ENCODE measurements at regions not wholly inside any gene's neighbourhood (a gene's known extent, or its start where the extent isn't known, plus 50 kb on each side); places are given as distances from the start of the nearest gene placed in this dataset.

DNA sequence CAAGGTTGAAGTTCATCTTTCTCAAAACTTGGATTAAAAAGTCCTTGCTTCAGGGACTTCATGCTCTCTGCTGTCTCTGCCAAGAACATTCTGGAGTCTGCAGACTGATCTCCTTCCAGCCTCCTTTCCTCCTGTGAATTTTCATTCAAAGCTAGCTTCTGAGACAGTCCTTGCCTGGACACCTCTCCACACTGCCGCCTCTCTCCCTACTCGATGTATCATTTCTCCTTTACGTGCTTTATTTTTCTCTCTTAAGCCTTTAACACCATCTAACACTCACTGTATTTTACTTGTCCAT lies 238.8 kb downstream of the COL4A1 start:
- ChIA-PET CTCF (ENCODE audit: unreplicated experiment) (no interaction called here), POLR2A (interaction anchor here (0.6 kb wide), 1 partner anchor 117 kb away, joined by 5 read pairs; no protein-coding TSS in a partner anchor)
- DNase-seq (ENCODE audit: low spot score) = no peak
- Histone ChIP-seq H3K4me2 (ENCODE audit: low read length) (no peak overlapping the region), H3K79me2 (ENCODE audit: insufficient read depth, low read depth, low read length) (no peaks in the 10 kb centered on the region), H3K36me3 (ENCODE audit: insufficient read depth, low read length) (no peaks in the 10 kb centered on the region), H2AFZ (ENCODE audit: low read length) (no peak overlapping the region), H3K27ac (ENCODE audit: low read depth, low read length, poor library complexity, severe bottlenecking) (no peak overlapping the region), H3K4me3 (ENCODE audit: low read depth, low read length, poor library complexity, severe bottlenecking) (no peak overlapping the region), H3K9me3 (ENCODE audit: low read length) (no peaks in the 10 kb centered on the region), H3K9me2 (ENCODE audit: insufficient read depth, low read length) (no peaks in the 10 kb centered on the region), H4K20me1 (ENCODE audit: insufficient read depth, low read length) (no peaks in the 10 kb centered on the region), H3K4me1 (ENCODE audit: insufficient read depth, low read length, poor library complexity, severe bottlenecking) (no peaks in the 10 kb centered on the region)
- BruUV-seq (replicated peaks) = no TSS peak
- intact Hi-C loops (cut with micrococcal nuclease; ENCODE audit: unreplicated experiment) = no loop called here
- TF ChIP-seq, protein P1, sequence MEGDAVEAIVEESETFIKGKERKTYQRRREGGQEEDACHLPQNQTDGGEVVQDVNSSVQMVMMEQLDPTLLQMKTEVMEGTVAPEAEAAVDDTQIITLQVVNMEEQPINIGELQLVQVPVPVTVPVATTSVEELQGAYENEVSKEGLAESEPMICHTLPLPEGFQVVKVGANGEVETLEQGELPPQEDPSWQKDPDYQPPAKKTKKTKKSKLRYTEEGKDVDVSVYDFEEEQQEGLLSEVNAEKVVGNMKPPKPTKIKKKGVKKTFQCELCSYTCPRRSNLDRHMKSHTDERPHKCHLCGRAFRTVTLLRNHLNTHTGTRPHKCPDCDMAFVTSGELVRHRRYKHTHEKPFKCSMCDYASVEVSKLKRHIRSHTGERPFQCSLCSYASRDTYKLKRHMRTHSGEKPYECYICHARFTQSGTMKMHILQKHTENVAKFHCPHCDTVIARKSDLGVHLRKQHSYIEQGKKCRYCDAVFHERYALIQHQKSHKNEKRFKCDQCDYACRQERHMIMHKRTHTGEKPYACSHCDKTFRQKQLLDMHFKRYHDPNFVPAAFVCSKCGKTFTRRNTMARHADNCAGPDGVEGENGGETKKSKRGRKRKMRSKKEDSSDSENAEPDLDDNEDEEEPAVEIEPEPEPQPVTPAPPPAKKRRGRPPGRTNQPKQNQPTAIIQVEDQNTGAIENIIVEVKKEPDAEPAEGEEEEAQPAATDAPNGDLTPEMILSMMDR (conservative IDR thresholded peaks at IDR 0.05; ENCODE audit: low read length) = no peak
- no peak for TF ChIP-seq EZH2phosphoT487 (IDR thresholded peaks at IDR 0.05; ENCODE audit: borderline replicate concordance, low read depth, low read length)

DNA sequence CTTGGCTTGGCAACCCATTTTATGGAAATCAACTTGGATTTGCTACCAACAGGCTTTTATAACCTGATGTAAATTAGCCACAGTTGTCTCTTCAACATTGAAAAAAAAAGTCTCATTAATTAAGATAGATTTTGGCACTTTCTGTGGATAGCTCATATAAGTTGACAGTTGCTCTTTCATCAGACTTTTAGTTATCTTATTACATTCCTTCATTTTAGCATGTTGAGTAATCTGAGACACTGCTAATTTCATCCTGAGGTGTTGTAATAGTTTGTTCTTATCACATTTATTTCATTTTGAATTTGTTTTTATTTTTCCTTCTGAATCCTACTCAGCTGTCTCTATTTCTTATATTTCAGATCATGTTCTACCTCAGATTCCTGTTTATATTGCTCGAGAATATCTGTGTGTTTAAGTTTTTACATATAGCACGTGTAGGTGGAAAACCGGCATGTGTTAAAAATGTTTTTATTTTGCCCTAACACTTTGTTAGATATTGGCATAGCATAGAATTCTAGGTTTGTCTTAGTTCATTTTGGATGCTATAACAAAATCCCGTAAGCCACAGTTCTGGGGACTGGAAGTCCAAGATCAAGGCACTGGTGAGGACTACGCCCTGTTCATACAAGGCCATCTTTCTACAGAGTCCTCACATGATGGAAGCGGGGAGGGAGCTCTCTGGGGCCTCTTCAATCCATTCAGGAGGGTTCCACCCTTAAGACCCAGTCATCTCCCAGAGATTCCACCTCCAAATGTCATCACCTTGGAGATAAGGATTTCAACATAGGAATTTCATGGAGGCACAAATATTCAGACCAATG lies 239.4 kb downstream of the COL4A1 start:
- Histone ChIP-seq H2AFZ (ENCODE audit: low read length) (no peak overlapping the region), H3K4me2 (ENCODE audit: low read length) (no peak overlapping the region), H3K4me3 (ENCODE audit: low read depth, low read length, poor library complexity, severe bottlenecking) (no peak overlapping the region), H3K4me1 (ENCODE audit: insufficient read depth, low read length, poor library complexity, severe bottlenecking) (no peaks in the 10 kb centered on the region), H3K79me2 (ENCODE audit: insufficient read depth, low read depth, low read length) (no peaks in the 10 kb centered on the region), H4K20me1 (ENCODE audit: insufficient read depth, low read length) (no peaks in the 10 kb centered on the region), H3K9me2 (ENCODE audit: insufficient read depth, low read length) (no peaks in the 10 kb centered on the region), H3K9me3 (ENCODE audit: low read length) (no peaks in the 10 kb centered on the region), H3K27ac (ENCODE audit: low read depth, low read length, poor library complexity, severe bottlenecking) (no peak overlapping the region), H3K36me3 (ENCODE audit: insufficient read depth, low read length) (no peaks in the 10 kb centered on the region)
- intact Hi-C loops (cut with micrococcal nuclease; ENCODE audit: unreplicated experiment) = no loop called here
- CTCF ChIA-PET (ENCODE audit: unreplicated experiment) = no interaction called here
- no peak for DNase-seq (ENCODE audit: low spot score)
- no TSS peak for BruUV-seq (replicated peaks)
- POLR2A ChIA-PET = interaction anchor here (0.6 kb wide), 1 partner anchor 116 kb away, joined by 5 read pairs; no protein-coding TSS in a partner anchor
- no peak for TF ChIP-seq EZH2phosphoT487 (IDR thresholded peaks at IDR 0.05; ENCODE audit: borderline replicate concordance, low read depth, low read length)
- TF ChIP-seq, protein P1 (conservative IDR thresholded peaks at IDR 0.05; ENCODE audit: low read length) = no peak

DNA sequence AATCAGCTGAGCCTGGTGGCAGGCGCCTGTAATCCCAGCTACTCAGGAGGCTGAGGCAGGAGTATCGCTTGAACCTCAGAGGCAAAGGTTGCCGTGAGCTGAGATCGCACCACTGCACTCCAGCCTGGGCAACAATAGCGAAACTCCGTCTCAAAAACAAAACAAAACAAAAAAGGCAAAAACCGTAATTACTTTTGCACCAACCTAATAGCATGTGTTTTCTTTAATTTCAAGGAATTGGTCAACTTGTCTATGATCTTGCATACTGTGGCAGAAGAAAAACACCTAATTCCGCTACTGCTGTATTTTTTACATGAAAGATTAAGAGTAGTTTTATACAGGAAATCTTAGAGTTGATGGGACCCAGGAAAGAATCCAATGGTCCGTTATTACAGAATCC lies 241.2 kb downstream of the COL4A1 start:
- Histone ChIP-seq H3K9me3 (ENCODE audit: low read length) (no peaks in the 10 kb centered on the region), H3K9me2 (ENCODE audit: insufficient read depth, low read length) (no peaks in the 10 kb centered on the region), H3K27ac (ENCODE audit: low read depth, low read length, poor library complexity, severe bottlenecking) (no peak overlapping the region), H3K4me3 (ENCODE audit: low read depth, low read length, poor library complexity, severe bottlenecking) (no peak overlapping the region), H3K79me2 (ENCODE audit: insufficient read depth, low read depth, low read length) (no peaks in the 10 kb centered on the region), H3K4me2 (ENCODE audit: low read length) (no peak overlapping the region), H3K36me3 (ENCODE audit: insufficient read depth, low read length) (no peaks in the 10 kb centered on the region), H3K4me1 (ENCODE audit: insufficient read depth, low read length, poor library complexity, severe bottlenecking) (no peaks in the 10 kb centered on the region), H2AFZ (ENCODE audit: low read length) (no peak overlapping the region), H4K20me1 (ENCODE audit: insufficient read depth, low read length) (no peaks in the 10 kb centered on the region)
- no peak for DNase-seq (ENCODE audit: low spot score)
- no peak for TF ChIP-seq EZH2phosphoT487 (IDR thresholded peaks at IDR 0.05; ENCODE audit: borderline replicate concordance, low read depth, low read length)
- TF ChIP-seq, protein P1 (conservative IDR thresholded peaks at IDR 0.05; ENCODE audit: low read length) = no peak
- no TSS peak for BruUV-seq (replicated peaks)
- POLR2A ChIA-PET = no interaction called here
- intact Hi-C loops (cut with micrococcal nuclease; ENCODE audit: unreplicated experiment) = no loop called here
- CTCF ChIA-PET (ENCODE audit: unreplicated experiment) = no interaction called here
